GM19397 (cell line): ENCODE measurements at regions not wholly inside any gene's neighbourhood (a gene's known extent, or its start where the extent isn't known, plus 50 kb on each side); places are given as distances from the start of the nearest gene placed in this dataset.
"Not testable (repeated sequence)": the region's sequence is repeated elsewhere in the genome, so short reads cannot be mapped to it uniquely, and the experiment has no call there.

Source experiments
- ATAC-seq: cut with Tn5 transposase; IDR thresholded peaks from one replicate; pipeline ENCODE4 v1.9.1; 2021; ENCODE audit warnings: mild to moderate bottlenecking, moderate library complexity; ENCODE audit not compliant: unreplicated experiment

GRCh38 chr3:34569437-34569836 is 771.0 kb downstream of the PDCD6IP start:
- ATAC-seq = no peak

GRCh38 chr3:34570916-34571705 is 772.7 kb downstream of the PDCD6IP start:
- no peak for ATAC-seq

- no peak for ATAC-seq
Observed at GRCh38 chr3:34571714-34572113, 773.3 kb downstream of the PDCD6IP start.

GRCh38 chr3:34575776-34576175 is 777.3 kb downstream of the PDCD6IP start:
- ATAC-seq = no peak

GRCh38 chr3:34582055-34582454 is 783.6 kb downstream of the PDCD6IP start:
- ATAC-seq = no peak

GRCh38 chr3:34583451-34583850 is 785.0 kb downstream of the PDCD6IP start:
- ATAC-seq = no peak

GRCh38 chr3:34584971-34585370 is 786.5 kb downstream of the PDCD6IP start:
- no peak for ATAC-seq

- ATAC-seq = no peak
Observed at GRCh38 chr3:34599595-34599994, 801.2 kb downstream of the PDCD6IP start.

GRCh38 chr3:34619990-34620389 is 821.6 kb downstream of the PDCD6IP start:
- no peak for ATAC-seq

- ATAC-seq = no peak
Observed at GRCh38 chr3:34626699-34627098, 828.3 kb downstream of the PDCD6IP start.

GRCh38 chr3:34634939-34635338 is 836.5 kb downstream of the PDCD6IP start:
- ATAC-seq = no peak

GRCh38 chr3:34635352-34635850 is 837.0 kb downstream of the PDCD6IP start:
- no peak for ATAC-seq

GRCh38 chr3:34646911-34647460 is 848.6 kb downstream of the PDCD6IP start:
- ATAC-seq = no peak

GRCh38 chr3:34650131-34650530 is 851.7 kb downstream of the PDCD6IP start:
- ATAC-seq = no peak

- ATAC-seq = no peak
Observed at GRCh38 chr3:34668915-34669314, 870.5 kb downstream of the PDCD6IP start.

- no peak for ATAC-seq
Observed at GRCh38 chr3:34669490-34669889, 871.1 kb downstream of the PDCD6IP start.

- no peak for ATAC-seq
Observed at GRCh38 chr3:34675383-34676120, 877.1 kb downstream of the PDCD6IP start.

- no peak for ATAC-seq
Observed at GRCh38 chr3:34676436-34676835, 878.0 kb downstream of the PDCD6IP start.

- ATAC-seq = no peak
Observed at GRCh38 chr3:34678575-34678974, 880.1 kb downstream of the PDCD6IP start.

GRCh38 chr3:34679055-34679454 is 880.6 kb downstream of the PDCD6IP start:
- not testable (repeated sequence) for ATAC-seq

- ATAC-seq = no peak
Observed at GRCh38 chr3:34683851-34684250, 885.4 kb downstream of the PDCD6IP start.

GRCh38 chr3:34686541-34686940 is 888.1 kb downstream of the PDCD6IP start:
- no peak for ATAC-seq
